SK-N-SH (cell line): ENCODE measurements at regions not wholly inside any gene's neighbourhood (a gene's known extent, or its start where the extent isn't known, plus 50 kb on each side); places are given as distances from the start of the nearest gene placed in this dataset.

Source experiments
- CTCF ChIA-PET: fragments of 300-600, 350-600 bp; formaldehyde crosslinking; extraction: SDS; loops from one replicate; lab custom pipeline; 2021; lab: Yijun Ruan, JAX
- POLR2A ChIA-PET: fragments of 350-600 bp; sonication (Branson Sonifier 250); formaldehyde crosslinking; extraction: SDS; loops from one replicate; lab custom pipeline; 2020; ENCODE audit warnings: antibody characterized with exemption, inconsistent platforms; lab: Yijun Ruan, JAX
- DNase-seq: peaks from one replicate; pipeline ENCODE4 v3.0.0; 2012
- H2AFZ ChIP-seq: fragments of 200-600 bp; sonication (generic); 2 replicates; pipeline ENCODE4 v1.8.1; 2016; ENCODE audit warnings: antibody characterized with exemption, mild to moderate bottlenecking, low read depth
- H3F3A ChIP-seq: fragments of 200-600 bp; sonication (generic); replicated peaks from 2 replicates; pipeline ENCODE3; 2016; ENCODE audit warnings: antibody characterized with exemption, mild to moderate bottlenecking; ENCODE audit not compliant: insufficient read depth
- H3K27ac ChIP-seq, 2 experiments: fragments of 200-500 bp in 1 of 2; fragments of 200-600 bp in 1 of 2; sonication (Bioruptor generic) in 1 of 2; sonication (generic), shearing (Covaris generic) in 1 of 2; 2 replicates each; pipeline versions ENCODE4 v1.5.1 to v1.6.1; 2014 to 2016; ENCODE audit warnings: low read depth in 2 of 2, inconsistent platforms in 1 of 2, low read length in 1 of 2, mild to moderate bottlenecking in 1 of 2, mixed read lengths in 1 of 2
- H3K27me3 ChIP-seq: fragments of 200-600 bp; sonication (generic), shearing (Covaris generic); 2 replicates; pipeline ENCODE4 v1.6.1; 2016; ENCODE audit warnings: mixed run types; ENCODE audit not compliant: insufficient read depth
- H3K36me3 ChIP-seq, 2 experiments: fragments of 200-500 bp in 1 of 2; fragments of 200-600 bp in 1 of 2; sonication (Bioruptor generic) in 1 of 2; sonication (generic) in 1 of 2; replicated peaks in 1 of 2; 2 replicates each; pipeline versions ENCODE3 to v1.5.1; 2014 to 2016; ENCODE audit warnings: low read length in 1 of 2, mild to moderate bottlenecking in 1 of 2; ENCODE audit not compliant: insufficient read depth in 2 of 2, control insufficient read depth in 1 of 2
- H3K4me1 ChIP-seq, 2 experiments: fragments of 200-500 bp in 1 of 2; fragments of 200-600 bp in 1 of 2; sonication (Bioruptor generic) in 1 of 2; sonication (generic), shearing (Covaris generic) in 1 of 2; 2 replicates each; pipeline versions ENCODE4 v1.5.1 to v1.6.1; 2014 to 2016; ENCODE audit warnings: low read depth in 1 of 2, low read length in 1 of 2, mixed run types in 1 of 2; ENCODE audit not compliant: insufficient read depth in 2 of 2, control insufficient read depth in 1 of 2
- H3K4me2 ChIP-seq: fragments of 200-600 bp; sonication (generic), shearing (Covaris generic); 2 replicates; pipeline ENCODE4 v1.6.1; 2017; ENCODE audit warnings: mixed run types
- H3K4me3 ChIP-seq, 2 experiments: fragments of 200-500 bp in 1 of 2; fragments of 200-600 bp in 1 of 2; sonication (Bioruptor generic) in 1 of 2; sonication (generic), shearing (Covaris generic) in 1 of 2; 2 replicates each; pipeline versions ENCODE4 v1.5.1 to v1.8.1; 2014 to 2016; ENCODE audit warnings: low read depth in 2 of 2, inconsistent platforms in 1 of 2, low read length in 1 of 2, mild to moderate bottlenecking in 1 of 2, mixed read lengths in 1 of 2, moderate library complexity in 1 of 2
- H3K79me2 ChIP-seq: fragments of 200-600 bp; sonication (generic); 2 replicates; pipeline ENCODE4 v1.8.1; 2017; ENCODE audit warnings: mild to moderate bottlenecking; ENCODE audit not compliant: insufficient read depth
- H3K9ac ChIP-seq: fragments of 200-600 bp; sonication (generic); 2 replicates; pipeline ENCODE4 v1.6.1; 2017; ENCODE audit warnings: mixed run types
- H3K9me2 ChIP-seq: fragments of 200-600 bp; sonication (generic); 2 replicates; pipeline ENCODE4 v1.6.1; 2017; ENCODE audit warnings: mixed run types
- H3K9me3 ChIP-seq: fragments of 200-600 bp; sonication (generic); 2 replicates; pipeline ENCODE4 v1.6.1; 2017; ENCODE audit warnings: mixed run types, mild to moderate bottlenecking, moderate library complexity
- H4K20me1 ChIP-seq: fragments of 200-600 bp; sonication (generic); 2 replicates; pipeline ENCODE4 v1.6.1; 2017; ENCODE audit warnings: mild to moderate bottlenecking, mixed run types; ENCODE audit not compliant: insufficient read depth
- CTCF ChIP-seq: fragments of 200-600 bp; sonication (generic); IDR thresholded peaks from 2 replicates; pipeline ENCODE4 v1.6.1; 2017; ENCODE audit warnings: antibody characterized with exemption, mild to moderate bottlenecking, moderate library complexity
- EZH2phosphoT487 ChIP-seq: fragments of 200-600 bp; sonication (generic); IDR thresholded peaks from 2 replicates; pipeline ENCODE4 v1.6.1; 2017; ENCODE audit warnings: low read depth, mixed run types, mild to moderate bottlenecking, antibody characterized with exemption, moderate library complexity, borderline replicate concordance
- FOSL2 ChIP-seq: IDR thresholded peaks from 2 replicates; pipeline ENCODE4 v1.4.0; 2012; ENCODE audit warnings: low read depth, mild to moderate bottlenecking, moderate library complexity, borderline replicate concordance
- GABPA ChIP-seq: IDR thresholded peaks from 2 replicates; pipeline ENCODE4 v1.4.0; 2012; ENCODE audit warnings: low read depth, mild to moderate bottlenecking
- JUND ChIP-seq: IDR thresholded peaks from 2 replicates; pipeline ENCODE4 v1.4.0; 2012
- NFIC ChIP-seq: IDR thresholded peaks from 2 replicates; pipeline ENCODE4 v1.4.0; 2012; ENCODE audit warnings: borderline replicate concordance
- PBX3 ChIP-seq: IDR thresholded peaks from 2 replicates; pipeline ENCODE4; 2012
- RCOR1 ChIP-seq: fragments of 150-350 bp; IDR thresholded peaks from 2 replicates; pipeline ENCODE4 v1.6.1; 2017; ENCODE audit warnings: antibody characterized with exemption, low read length
- REST ChIP-seq: IDR thresholded peaks from 2 replicates; pipeline ENCODE4 v1.6.1; 2012; ENCODE audit warnings: mild to moderate bottlenecking, low read depth, low read length, moderate library complexity
- RXRA ChIP-seq: IDR thresholded peaks from 2 replicates; pipeline ENCODE4 v1.4.0; 2012; ENCODE audit warnings: low read depth, mild to moderate bottlenecking, borderline replicate concordance
- SMC3 ChIP-seq: IDR thresholded peaks from 2 replicates; pipeline ENCODE4 v1.6.1; 2012; ENCODE audit warnings: low read depth, low read length, improper control_type of control experiment
- TCF12 ChIP-seq: IDR thresholded peaks from 2 replicates; pipeline ENCODE4 v1.4.0; 2012
- WGBS: methylation state at CpG from one replicate; pipeline ENCODE4 v1.1.6; 2017; ENCODE audit warnings: low lambda C conversion rate; 5-methylcytosine and 5-hydroxymethylcytosine counted together
- TF ChIP-seq, protein P1 (sequence below): IDR thresholded peaks from 2 replicates; pipeline ENCODE4 v1.4.0; 2012; ENCODE audit warnings: low read depth, borderline replicate concordance
- TF ChIP-seq, protein P2 (sequence below): IDR thresholded peaks from 2 replicates; pipeline ENCODE4 v1.4.0; 2012; ENCODE audit warnings: low read depth

DNA sequence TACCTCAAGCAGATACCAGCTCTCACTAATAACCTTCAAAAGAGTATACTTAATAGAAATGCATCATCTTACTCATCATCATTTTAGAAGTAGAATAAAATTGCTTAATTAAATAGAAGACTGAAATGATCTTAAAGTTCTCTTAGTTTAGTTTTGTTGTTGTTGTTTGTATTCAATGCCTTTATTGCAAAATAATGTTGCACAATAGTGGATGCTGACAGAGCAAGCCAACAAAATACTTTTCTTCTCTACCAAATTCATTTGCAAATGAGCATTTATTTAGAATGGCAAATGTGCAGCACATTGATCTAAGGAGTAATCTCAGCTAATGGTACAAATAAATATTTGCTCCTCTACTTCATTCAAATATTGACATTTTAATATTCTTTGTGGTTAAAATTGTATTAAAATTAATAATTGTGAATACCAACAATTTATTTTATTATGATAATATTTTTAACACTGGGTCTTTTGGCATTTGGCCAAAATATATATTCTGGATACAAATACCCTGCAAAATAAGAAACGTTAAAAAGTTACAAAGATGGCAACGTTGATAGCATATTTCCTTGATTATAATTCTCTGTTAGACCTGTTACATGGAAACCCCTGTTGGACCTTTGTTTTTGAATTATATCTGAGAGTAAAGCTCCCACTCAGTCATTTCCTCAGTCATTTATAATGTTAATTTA lies 496.1 kb downstream of the RERGL start:
- no peaks in the 10 kb centered on the region for H3F3A ChIP-seq
- H3K36me3 ChIP-seq = no peaks in the 10 kb centered on the region
- no peak for DNase-seq
- WGBS = 9% methylated on average over 2 of the region's 2 CpGs
- H3K27me3 ChIP-seq = no peaks in the 10 kb centered on the region
- H3K79me2 ChIP-seq = no peaks in the 10 kb centered on the region
- H3K9me2 ChIP-seq = no peaks in the 10 kb centered on the region
- H3K4me2 ChIP-seq = no peak overlapping the region
- CTCF ChIA-PET = interaction anchor here (1.4 kb wide), 1 partner anchor 1208 kb away, joined by 4 read pairs; no protein-coding TSS in a partner anchor
- no peak overlapping the region for H2AFZ ChIP-seq
- H3K9me3 ChIP-seq = no peaks in the 10 kb centered on the region; the same call in 1 of the 2 replicates
- TF ChIP-seq SMC3 = no peak
- TF ChIP-seq, protein P1, sequence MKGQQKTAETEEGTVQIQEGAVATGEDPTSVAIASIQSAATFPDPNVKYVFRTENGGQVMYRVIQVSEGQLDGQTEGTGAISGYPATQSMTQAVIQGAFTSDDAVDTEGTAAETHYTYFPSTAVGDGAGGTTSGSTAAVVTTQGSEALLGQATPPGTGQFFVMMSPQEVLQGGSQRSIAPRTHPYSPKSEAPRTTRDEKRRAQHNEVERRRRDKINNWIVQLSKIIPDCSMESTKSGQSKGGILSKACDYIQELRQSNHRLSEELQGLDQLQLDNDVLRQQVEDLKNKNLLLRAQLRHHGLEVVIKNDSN = no peak
- no peak for TF ChIP-seq FOSL2
- no peak for TF ChIP-seq RCOR1
- TF ChIP-seq TCF12 = no peak
- no peak for TF ChIP-seq NFIC
- no peak for TF ChIP-seq GABPA
- no peak for TF ChIP-seq PBX3
- no peak for TF ChIP-seq CTCF
- no peak for TF ChIP-seq EZH2phosphoT487
- no peak for TF ChIP-seq JUND
- no peak for TF ChIP-seq REST
- TF ChIP-seq, protein P2, sequence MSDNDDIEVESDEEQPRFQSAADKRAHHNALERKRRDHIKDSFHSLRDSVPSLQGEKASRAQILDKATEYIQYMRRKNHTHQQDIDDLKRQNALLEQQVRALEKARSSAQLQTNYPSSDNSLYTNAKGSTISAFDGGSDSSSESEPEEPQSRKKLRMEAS = no peak
- TF ChIP-seq RXRA = no peak
- TF ChIP-seq, all 33 proteins: peak for 0
- no peaks in the 10 kb centered on the region for H4K20me1 ChIP-seq
- POLR2A ChIA-PET = no interaction called here
- no peak overlapping the region for H3K27ac ChIP-seq
- no peak overlapping the region for H3K9ac ChIP-seq
- H3K4me3 ChIP-seq = no peak overlapping the region
- no peaks in the 10 kb centered on the region; a peak in 1 of 4 replicates for H3K4me1 ChIP-seq
